ENCODE measurements at regions not wholly inside any gene's neighbourhood (a gene's known extent, or its start where the extent isn't known, plus 50 kb on each side); places are given as distances from the start of the nearest gene placed in this dataset.
A peak's percentile ranks its signal among the peaks of the same experiment; 100 is the strongest.

DNA sequence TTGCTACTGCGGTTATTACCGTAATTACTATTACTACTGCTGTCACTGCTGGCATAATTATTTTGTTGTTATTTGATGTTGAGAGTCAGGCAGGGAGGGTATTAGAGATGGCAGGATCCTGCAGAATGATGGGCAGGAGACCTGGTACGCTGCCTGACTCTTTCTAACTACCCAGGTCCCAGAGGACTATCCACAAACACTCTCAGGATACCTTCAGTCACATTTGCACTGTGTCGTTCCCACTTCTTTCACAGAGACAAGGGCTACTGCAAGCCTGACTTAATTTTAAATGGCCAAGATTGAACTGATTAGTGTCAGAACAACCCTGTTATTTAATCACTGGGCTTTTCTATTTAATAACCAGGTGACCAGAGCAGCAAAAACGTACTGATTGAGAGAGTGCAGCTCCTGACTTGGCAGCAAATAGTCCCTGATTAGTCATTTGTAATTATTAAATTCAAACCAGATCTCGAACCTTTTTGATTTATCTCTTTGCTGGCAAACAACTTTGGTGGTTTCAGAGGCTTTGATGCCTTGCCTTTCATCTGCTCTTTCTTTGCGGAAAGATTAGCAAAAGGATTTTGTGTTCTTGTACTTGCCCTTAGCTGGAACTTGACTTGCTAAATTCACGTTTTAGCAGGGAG, 88.8 kb upstream of the ARHGEF3 start:
- no peak for DNase-seq

- no peak for DNase-seq
Observed at GRCh38 chr3:56889131-56889530, 87.4 kb upstream of the ARHGEF3 start.

DNA sequence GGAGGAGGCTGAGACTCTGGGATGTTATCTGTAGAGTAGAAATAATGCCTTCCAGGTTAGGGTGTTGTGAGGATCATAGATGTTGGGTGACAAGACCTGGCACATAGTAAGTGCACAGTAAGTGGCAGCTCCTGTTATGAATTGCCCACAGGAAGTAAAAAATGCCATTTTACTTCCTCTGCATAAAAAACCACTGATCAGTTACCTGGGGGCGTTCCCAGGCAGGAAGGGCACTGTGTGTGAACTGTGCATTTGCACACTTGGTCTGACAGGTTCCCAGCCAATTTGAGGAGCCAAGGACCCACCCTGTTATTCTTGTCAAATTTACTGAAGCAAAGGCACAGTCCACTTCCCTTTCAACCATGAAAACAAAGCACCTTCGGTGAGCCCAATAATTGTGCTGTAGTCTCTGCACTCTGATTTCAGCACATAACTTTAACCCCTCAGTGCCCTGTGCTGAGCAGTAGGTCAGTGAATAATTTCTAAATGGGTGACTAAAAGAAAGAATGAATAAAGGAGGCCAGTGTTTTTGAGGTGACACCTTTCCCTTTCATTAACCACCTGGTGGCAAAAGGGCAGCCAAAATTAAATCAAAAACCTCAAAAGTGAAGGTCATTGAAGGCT, 85.8 kb upstream of the ARHGEF3 start:
- DNase-seq: no peak

- DNase-seq: no peak
Observed at GRCh38 chr3:56886314-56886713, 84.6 kb upstream of the ARHGEF3 start.

DNA sequence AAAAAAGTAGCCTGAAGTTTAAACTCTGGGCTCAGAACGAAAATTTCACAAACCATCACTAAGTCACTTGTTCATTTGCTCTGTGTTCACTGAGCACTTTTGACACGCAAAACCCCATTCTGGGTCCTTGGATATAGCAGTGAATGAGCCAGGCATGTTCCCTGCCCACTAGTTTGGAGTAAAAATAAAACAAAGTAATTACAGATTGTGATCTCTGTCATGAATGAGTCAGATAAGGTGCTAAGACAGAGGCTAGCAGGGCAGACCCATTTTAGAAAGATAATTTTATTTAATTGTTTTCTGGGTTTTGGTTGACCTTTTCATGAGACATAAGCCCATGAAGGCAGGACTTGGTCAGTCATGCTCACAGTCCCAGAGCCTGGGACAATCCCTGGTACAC, 84.1 kb upstream of the ARHGEF3 start:
- no peak for DNase-seq

GRCh38 chr3:56885453-56885852, 83.7 kb upstream of the ARHGEF3 start:
- DNase-seq: no peak

DNA sequence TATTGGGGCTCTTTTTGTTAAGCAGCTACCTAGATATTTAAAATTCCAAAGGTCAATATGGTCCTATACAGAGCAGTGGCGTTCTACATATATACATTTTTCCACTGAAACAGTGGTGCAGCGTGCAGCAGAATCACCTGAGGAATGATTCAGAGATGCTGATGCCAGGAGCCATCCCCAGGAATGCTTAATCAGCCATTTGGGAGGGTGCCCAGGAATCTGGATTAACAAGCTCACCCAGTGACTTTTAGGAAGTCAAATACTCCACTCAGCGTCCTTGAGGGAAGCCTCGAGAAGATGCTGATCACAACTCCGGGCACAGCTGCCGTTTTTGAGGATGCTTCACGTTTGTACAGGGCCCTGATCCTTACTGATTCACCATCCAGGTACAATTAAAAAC, 82.6 kb upstream of the ARHGEF3 start:
- no peak for DNase-seq

DNA sequence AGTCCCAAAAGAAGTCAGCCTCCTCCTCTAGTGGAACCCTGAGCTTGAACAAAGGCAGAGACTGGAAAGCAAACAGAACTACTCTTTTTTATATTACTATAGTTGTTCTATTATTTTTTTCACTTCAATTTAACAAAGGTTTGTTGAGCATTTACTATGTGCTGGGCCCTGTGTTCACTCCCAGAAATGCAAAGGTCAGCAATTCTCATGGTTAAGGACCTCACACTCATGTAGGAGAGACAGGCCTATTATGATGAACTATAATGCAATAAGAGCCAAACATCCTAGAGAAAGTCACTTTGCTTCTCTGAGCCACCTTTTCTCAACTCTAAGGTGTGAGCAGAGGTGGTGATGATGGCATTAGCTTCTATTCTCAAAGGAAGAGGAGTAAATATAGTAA, 82.1 kb upstream of the ARHGEF3 start:
- no peak for DNase-seq

GRCh38 chr3:56882896-56883295, 81.1 kb upstream of the ARHGEF3 start:
- DNase-seq: no peak

DNA sequence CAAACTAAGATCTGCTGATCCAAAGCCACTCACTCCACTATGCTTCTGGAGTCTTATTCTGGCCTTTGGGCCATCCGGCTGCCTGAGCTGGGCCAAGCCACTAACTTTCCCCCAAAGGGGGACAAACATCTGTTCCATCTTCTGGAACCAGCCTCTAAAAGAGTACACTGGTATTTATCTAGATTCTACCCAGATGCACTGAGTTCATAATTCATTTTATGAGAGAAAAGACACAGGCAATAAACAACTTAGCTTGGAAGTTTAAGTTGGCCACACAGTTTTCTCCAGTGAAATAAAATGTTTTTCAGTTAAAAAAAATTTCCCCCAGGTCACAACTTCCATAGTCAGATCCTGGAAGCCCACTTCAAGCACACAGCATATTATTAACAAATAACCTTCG, 80.1 kb upstream of the ARHGEF3 start:
- DNase-seq: no peak

DNA sequence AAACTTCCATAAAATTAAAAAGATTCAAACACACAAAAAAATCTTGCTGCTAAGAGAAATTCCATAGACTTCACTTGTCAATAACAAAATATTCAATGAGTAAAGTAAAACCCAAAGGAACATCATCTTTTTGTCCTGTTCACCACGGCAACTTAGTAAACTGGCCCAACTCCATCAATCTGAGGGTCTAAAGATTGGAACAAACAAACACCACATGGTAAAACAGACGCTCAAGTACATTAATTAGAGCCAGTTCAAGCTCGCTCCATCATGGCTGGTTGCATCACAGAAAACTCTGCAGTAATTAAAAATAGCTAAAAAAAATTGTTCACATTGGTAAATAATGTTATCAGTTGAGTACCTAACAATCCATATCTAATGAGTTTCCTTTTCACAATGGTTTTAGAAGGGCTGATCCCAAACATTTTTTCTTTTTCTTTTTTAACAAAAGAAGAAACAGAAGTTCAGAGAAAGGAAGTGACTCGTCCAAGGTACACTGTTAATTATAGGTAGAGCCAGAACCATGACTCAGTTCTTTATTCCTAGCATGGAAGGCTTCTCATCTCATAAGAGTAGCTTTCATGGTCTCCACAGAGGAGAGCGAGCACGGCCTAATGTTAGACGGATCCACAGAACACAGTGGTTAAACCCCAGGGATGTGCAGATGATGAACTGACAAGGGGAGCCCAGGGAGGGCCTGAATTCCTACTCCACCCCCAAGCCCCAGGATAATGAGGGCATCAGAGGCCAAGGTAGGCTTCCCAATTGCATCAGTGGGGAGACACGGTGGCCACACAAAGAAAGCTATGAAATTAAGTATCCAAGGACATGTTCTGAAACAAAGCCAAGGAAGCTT, 79.2 kb upstream of the ARHGEF3 start:
- no peak for DNase-seq

- no peak for DNase-seq
Observed at GRCh38 chr3:56879436-56880215, 77.9 kb upstream of the ARHGEF3 start.

GRCh38 chr3:56878074-56878473, 76.3 kb upstream of the ARHGEF3 start:
- DNase-seq: no peak

- no peak for DNase-seq
Observed at GRCh38 chr3:56876916-56877315, 75.2 kb upstream of the ARHGEF3 start.

DNA sequence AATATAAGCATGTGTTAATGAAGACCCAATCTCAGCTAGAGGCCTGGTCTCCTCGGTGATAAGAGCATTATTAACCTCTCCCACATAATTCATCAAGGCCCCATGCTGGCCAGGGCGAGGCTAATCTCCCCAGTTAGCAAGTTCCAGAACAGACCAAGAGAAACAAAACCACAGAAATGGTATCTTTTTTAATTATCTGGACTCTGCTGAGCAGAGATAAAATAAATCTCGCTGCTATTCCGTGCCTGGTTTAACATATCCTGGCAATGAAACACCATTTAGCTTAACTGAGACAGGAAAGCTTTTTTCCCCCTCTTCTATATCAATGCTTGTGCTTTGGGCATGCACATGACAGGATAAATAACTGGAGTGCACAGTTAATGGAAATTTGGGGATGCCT, 72.5 kb upstream of the ARHGEF3 start:
- no peak for DNase-seq

DNA sequence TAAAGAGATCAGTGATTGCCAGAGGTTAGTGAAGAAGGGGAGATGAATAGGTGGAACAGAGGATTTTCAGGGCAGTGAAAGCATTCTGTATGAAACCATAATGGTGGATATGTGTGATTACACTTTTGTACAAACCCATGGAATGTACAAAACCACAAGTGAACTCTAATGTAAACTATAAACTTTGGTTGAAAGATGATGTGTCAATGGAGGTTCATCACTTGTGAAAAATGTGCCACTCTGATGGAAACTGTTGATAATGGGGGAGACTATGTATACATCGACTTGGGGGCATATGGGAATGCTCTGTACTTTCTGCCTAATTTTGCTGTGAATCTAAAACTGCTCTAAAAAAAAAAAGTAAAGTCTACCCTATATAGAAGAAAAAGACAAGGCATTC, 68.7 kb upstream of the ARHGEF3 start:
- DNase-seq: no peak

GRCh38 chr3:56869157-56869889, 67.6 kb upstream of the ARHGEF3 start:
- peak; percentile 15 for DNase-seq

DNA sequence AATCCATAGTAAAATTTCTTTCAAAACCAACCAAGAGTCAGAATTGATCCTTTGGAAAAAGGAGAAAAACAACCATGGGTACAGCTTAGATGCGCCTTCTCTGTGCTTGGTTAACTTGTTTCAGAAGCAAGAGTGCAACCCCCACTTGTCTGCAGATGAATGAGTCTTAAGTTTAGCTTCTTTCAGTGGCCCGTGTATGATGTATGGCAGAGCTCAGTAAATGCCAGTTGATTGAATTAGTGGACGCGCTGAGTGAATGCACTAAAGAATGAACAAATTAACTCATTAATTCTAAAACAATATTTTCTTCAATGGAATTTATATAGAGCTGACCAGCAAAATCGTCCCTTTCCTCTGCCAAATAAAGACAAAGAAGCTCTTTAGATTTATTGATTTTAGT, 67.0 kb upstream of the ARHGEF3 start:
- no peak for DNase-seq

- DNase-seq: no peak
Observed at GRCh38 chr3:56867671-56868070, 65.9 kb upstream of the ARHGEF3 start.

- DNase-seq: no peak
Observed at GRCh38 chr3:56864918-56865524, 63.3 kb upstream of the ARHGEF3 start.

GRCh38 chr3:56864090-56864489, 62.3 kb upstream of the ARHGEF3 start:
- DNase-seq: no peak
